ENCODE measurements at regions not wholly inside any gene's neighbourhood (a gene's known extent, or its start where the extent isn't known, plus 50 kb on each side); places are given as distances from the start of the nearest gene placed in this dataset.

GRCh38 chr15:81473946-81474345 lies 99.9 kb upstream of the TMC3 start:
- no peaks in the 10 kb centered on the region for H3K27me3 ChIP-seq (ENCODE audit: insufficient read depth, low read length)
- no peak overlapping the region for H3T11ph ChIP-seq (ENCODE audit: low read length)
- no peak overlapping the region for H3K14ac ChIP-seq (ENCODE audit: insufficient read depth, low read length)
- H2BK120ac ChIP-seq (ENCODE audit: low read depth, low read length, poor library complexity, severe bottlenecking): no peak overlapping the region
- H3K4me1 Mint-ChIP-seq: peaks cover 0 to 5% of the 10 kb centered on the region in 2 experiments; a peak in 2 of 4 replicates
- H2BK5ac ChIP-seq (ENCODE audit: insufficient read length, low read length): no peak overlapping the region
- H4K8ac ChIP-seq (replicated peaks; ENCODE audit: insufficient read length, low read depth, low read length): no peak overlapping the region
- H4K20me1 ChIP-seq (ENCODE audit: control insufficient read depth, insufficient read depth, insufficient read length): no peaks in the 10 kb centered on the region
- H2AFZ ChIP-seq (ENCODE audit: low read length): no peak overlapping the region
- no peak for DNase-seq
- H4K91ac ChIP-seq (ENCODE audit: insufficient read length, low read depth, low read length): no peak overlapping the region
- no peaks in the 10 kb centered on the region for H3K79me1 ChIP-seq (ENCODE audit: insufficient read depth, low read depth, low read length, poor library complexity, severe bottlenecking)
- no peak overlapping the region for H3K23ac ChIP-seq (ENCODE audit: insufficient read length, low read depth, low read length)
- H3K4me1 ChIP-seq (ENCODE audit: insufficient read depth, low read length): no peaks in the 10 kb centered on the region
- H3K79me2 ChIP-seq (ENCODE audit: insufficient read depth, low read length): no peaks in the 10 kb centered on the region
- H2AK5ac ChIP-seq (ENCODE audit: insufficient read length, low read length): no peak overlapping the region
- no peak overlapping the region for H3K4me3 Mint-ChIP-seq
- no peaks in the 10 kb centered on the region for H3K23me2 ChIP-seq (ENCODE audit: insufficient read length, low read depth, low read length, poor library complexity, severe bottlenecking)
- H3K27ac Mint-ChIP-seq: no peak overlapping the region
- no peak overlapping the region for H3K18ac ChIP-seq (ENCODE audit: insufficient read length, low read depth, low read length)
- no peak overlapping the region for H3K9ac ChIP-seq (ENCODE audit: extremely low read depth, insufficient read length, low read length)
- no peak overlapping the region for H2BK15ac ChIP-seq (ENCODE audit: low read depth, low read length)
- H2BK12ac ChIP-seq (ENCODE audit: insufficient read length, low read depth, low read length): no peak overlapping the region
- H3K27ac ChIP-seq (ENCODE audit: insufficient read length, low read depth, low read length): no peak overlapping the region
- H3K9me3 ChIP-seq (ENCODE audit: control insufficient read depth, low read depth, low read length): no peaks in the 10 kb centered on the region
- H3K56ac ChIP-seq (ENCODE audit: insufficient read length, low read depth, low read length): no peak overlapping the region
- no peak for TF ChIP-seq CTCF (conservative IDR thresholded peaks at IDR 0.05)
- H3K36me3 Mint-ChIP-seq (ENCODE audit: insufficient read depth in 1 of 3, low read depth in 3 of 3): no peaks in the 10 kb centered on the region
- H3K4ac ChIP-seq (ENCODE audit: low read depth, low read length): no peak overlapping the region
- H3K9me3 Mint-ChIP-seq: no peaks in the 10 kb centered on the region
- no CpG with 5 or more reads among the region's 5 CpGs for WGBS (ENCODE audit: extremely low coverage, insufficient read length, low lambda C conversion rate)
- no peak overlapping the region for H4K5ac ChIP-seq (ENCODE audit: insufficient read length, low read depth, low read length)
- H3K27me3 Mint-ChIP-seq (ENCODE audit: low read depth): no peaks in the 10 kb centered on the region
- no peak overlapping the region for H3K4me2 ChIP-seq (ENCODE audit: insufficient read depth, insufficient read length, low read length)
- no peak overlapping the region for H2BK20ac ChIP-seq (ENCODE audit: low read depth, low read length, poor library complexity, severe bottlenecking)

Data from H9 (cell line).